ENCODE measurements at regions not wholly inside any gene's neighbourhood (a gene's known extent, or its start where the extent isn't known, plus 50 kb on each side); places are given as distances from the start of the nearest gene placed in this dataset.

DNA sequence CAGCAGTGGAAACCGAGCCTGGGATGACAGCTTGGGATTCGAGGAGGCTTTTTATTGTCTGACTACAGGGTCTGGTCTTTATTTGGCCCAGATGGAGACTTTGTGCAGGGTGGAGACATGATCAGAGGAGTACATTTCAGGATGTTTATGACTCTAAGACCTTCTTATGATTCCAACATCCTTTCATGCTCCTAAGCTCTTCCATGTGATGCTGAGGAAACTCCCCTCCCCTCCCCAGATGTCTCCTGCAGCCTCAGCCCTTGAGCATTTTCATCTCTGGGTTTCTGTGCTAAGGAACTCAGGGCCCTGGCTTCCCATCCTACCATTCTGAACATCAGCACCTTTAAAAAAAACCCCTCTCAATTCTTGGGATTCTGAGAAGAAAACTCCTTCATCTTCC is 186.6 kb downstream of the SOX4 start:
- no peak for DNase-seq (ENCODE audit: extremely low read depth, insufficient read length)
- H3K27me3 ChIP-seq (replicated peaks; ENCODE audit: control insufficient read depth, insufficient read depth, low read length), result no peaks in the 10 kb centered on the region
- H3K36me3 ChIP-seq (ENCODE audit: control insufficient read depth, insufficient read depth, low read length), result no peaks in the 10 kb centered on the region
- no peak overlapping the region for H3K4me3 ChIP-seq (replicated peaks; ENCODE audit: low read depth, low read length)
- TF ChIP-seq, protein P1, sequence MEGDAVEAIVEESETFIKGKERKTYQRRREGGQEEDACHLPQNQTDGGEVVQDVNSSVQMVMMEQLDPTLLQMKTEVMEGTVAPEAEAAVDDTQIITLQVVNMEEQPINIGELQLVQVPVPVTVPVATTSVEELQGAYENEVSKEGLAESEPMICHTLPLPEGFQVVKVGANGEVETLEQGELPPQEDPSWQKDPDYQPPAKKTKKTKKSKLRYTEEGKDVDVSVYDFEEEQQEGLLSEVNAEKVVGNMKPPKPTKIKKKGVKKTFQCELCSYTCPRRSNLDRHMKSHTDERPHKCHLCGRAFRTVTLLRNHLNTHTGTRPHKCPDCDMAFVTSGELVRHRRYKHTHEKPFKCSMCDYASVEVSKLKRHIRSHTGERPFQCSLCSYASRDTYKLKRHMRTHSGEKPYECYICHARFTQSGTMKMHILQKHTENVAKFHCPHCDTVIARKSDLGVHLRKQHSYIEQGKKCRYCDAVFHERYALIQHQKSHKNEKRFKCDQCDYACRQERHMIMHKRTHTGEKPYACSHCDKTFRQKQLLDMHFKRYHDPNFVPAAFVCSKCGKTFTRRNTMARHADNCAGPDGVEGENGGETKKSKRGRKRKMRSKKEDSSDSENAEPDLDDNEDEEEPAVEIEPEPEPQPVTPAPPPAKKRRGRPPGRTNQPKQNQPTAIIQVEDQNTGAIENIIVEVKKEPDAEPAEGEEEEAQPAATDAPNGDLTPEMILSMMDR (IDR thresholded peaks at IDR 0.05; ENCODE audit: insufficient read depth, low read length, poor library complexity, severe bottlenecking), result no peak

DNA sequence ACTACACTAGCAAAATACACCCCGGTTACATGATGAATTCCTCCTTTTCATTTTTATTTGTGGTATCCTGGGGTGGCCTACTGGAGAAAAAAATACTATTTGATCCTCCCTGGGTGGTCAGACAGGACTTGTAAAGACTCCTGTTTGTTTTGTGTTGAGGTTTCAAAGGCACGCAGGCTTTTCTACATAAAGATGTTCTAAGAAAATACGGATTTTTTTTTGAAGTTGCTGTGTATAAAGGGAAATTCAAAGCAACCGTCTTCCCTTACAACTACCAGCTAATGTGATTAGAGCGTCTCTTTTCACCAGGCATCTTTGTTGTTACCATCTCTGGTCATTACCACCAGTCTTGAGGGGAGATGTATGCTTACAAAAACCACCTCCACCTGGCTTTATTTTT is 187.1 kb downstream of the SOX4 start:
- H3K27me3 ChIP-seq (replicated peaks; ENCODE audit: control insufficient read depth, insufficient read depth, low read length), result no peaks in the 10 kb centered on the region
- no peak for DNase-seq (ENCODE audit: extremely low read depth, insufficient read length)
- TF ChIP-seq, protein P1 (IDR thresholded peaks at IDR 0.05; ENCODE audit: insufficient read depth, low read length, poor library complexity, severe bottlenecking), result no peak
- H3K36me3 ChIP-seq (ENCODE audit: control insufficient read depth, insufficient read depth, low read length), result no peaks in the 10 kb centered on the region
- no peak overlapping the region for H3K4me3 ChIP-seq (replicated peaks; ENCODE audit: low read depth, low read length)

DNA sequence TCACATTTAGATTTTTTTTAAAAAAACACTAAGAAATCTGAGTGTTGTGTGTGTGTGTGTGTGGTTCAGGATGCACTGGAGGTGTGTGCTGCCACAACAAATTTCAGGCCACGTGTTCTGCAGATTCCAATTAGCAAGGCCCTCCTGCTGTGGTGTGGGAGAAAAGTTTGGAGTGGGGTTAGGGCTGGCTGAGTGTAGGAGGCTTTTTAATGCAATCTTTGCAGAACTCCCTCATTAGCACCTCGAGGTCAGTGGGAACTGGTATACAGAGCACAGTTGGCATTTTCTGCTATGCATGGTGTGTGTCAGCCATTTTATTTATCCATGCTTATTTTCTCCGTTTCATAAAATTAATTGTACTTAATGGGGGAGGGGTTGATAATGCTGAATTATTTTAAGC is 187.6 kb downstream of the SOX4 start:
- TF ChIP-seq, protein P1 (IDR thresholded peaks at IDR 0.05; ENCODE audit: insufficient read depth, low read length, poor library complexity, severe bottlenecking), result no peak
- DNase-seq (ENCODE audit: extremely low read depth, insufficient read length), result no peak
- Histone ChIP-seq H3K27me3 (replicated peaks; ENCODE audit: control insufficient read depth, insufficient read depth, low read length) (no peaks in the 10 kb centered on the region), H3K36me3 (ENCODE audit: control insufficient read depth, insufficient read depth, low read length) (no peaks in the 10 kb centered on the region), H3K4me3 (replicated peaks; ENCODE audit: low read depth, low read length) (no peak overlapping the region)

DNA sequence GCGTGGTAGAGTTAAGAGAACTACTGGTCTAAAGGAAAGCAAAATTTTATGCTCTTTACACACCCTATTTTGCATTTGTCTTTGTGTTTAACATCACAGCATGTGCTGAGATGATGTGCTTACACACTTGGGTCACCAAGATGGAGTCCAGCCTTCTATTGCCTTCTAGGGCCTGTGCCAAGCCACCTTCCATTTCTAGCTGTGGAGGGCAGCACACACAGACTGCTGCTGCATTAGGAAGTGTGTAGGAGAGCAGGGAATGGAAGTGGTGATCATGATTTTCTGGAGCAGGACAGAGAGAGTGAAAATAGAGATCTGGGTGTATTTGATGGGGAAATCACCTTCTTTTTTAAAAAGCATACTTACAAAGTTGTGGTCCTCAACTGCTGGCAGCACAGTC is 191.6 kb downstream of the SOX4 start:
- Histone ChIP-seq H3K27me3 (replicated peaks; ENCODE audit: control insufficient read depth, insufficient read depth, low read length) (no peaks in the 10 kb centered on the region), H3K36me3 (ENCODE audit: control insufficient read depth, insufficient read depth, low read length) (no peaks in the 10 kb centered on the region), H3K4me3 (replicated peaks; ENCODE audit: low read depth, low read length) (no peak overlapping the region)
- TF ChIP-seq, protein P1 (IDR thresholded peaks at IDR 0.05; ENCODE audit: insufficient read depth, low read length, poor library complexity, severe bottlenecking), result no peak
- no peak for DNase-seq (ENCODE audit: extremely low read depth, insufficient read length)

DNA sequence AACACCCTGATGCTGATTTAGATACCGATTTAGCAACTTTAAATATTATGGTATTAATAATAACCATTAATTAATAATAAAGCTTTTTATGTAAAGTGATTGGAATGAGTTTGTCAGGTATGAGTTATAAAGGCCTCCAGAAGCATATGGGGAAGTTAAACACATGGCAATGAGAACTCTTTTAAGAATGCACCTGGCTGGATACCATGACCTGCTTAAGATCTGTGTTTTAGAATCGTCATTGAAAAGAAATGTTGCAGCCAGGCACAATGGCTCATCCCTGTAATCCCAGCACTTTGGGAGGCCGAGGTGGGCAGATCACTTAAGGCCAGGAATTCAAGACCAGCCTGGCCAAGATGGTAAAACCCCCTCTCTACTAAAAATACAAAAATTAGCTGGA is 197.5 kb downstream of the SOX4 start:
- Histone ChIP-seq H3K36me3 (ENCODE audit: control insufficient read depth, insufficient read depth, low read length) (no peaks in the 10 kb centered on the region), H3K4me3 (replicated peaks; ENCODE audit: low read depth, low read length) (no peak overlapping the region), H3K27me3 (replicated peaks; ENCODE audit: control insufficient read depth, insufficient read depth, low read length) (no peaks in the 10 kb centered on the region)
- no peak for DNase-seq (ENCODE audit: extremely low read depth, insufficient read length)
- TF ChIP-seq, protein P1 (IDR thresholded peaks at IDR 0.05; ENCODE audit: insufficient read depth, low read length, poor library complexity, severe bottlenecking), result no peak

DNA sequence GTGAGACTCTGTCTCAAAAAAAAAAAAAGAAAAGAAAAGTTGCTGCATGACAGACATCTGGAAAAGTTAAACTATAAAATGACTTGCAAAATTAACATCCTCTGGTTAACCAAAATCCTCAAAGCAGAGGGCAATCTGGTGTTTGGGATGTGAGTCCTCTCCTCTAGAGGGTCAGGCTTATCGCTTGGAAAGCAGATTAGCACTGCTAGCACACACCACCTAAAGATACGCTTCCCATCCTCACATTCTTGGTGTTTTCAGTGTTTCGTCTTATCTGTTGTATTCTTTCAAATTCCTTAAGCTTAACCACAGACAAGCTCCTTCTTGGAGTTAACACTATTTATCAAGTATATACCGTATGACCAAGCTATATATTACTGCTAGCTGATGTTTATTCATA is 198.0 kb downstream of the SOX4 start:
- Histone ChIP-seq H3K4me3 (replicated peaks; ENCODE audit: low read depth, low read length) (no peak overlapping the region), H3K27me3 (replicated peaks; ENCODE audit: control insufficient read depth, insufficient read depth, low read length) (no peaks in the 10 kb centered on the region), H3K36me3 (ENCODE audit: control insufficient read depth, insufficient read depth, low read length) (no peaks in the 10 kb centered on the region)
- no peak for DNase-seq (ENCODE audit: extremely low read depth, insufficient read length)
- TF ChIP-seq, protein P1 (IDR thresholded peaks at IDR 0.05; ENCODE audit: insufficient read depth, low read length, poor library complexity, severe bottlenecking), result no peak

All from GM06990 (cell line).